SU-DHL-6 (cell line): ENCODE measurements at regions not wholly inside any gene's neighbourhood (a gene's known extent, or its start where the extent isn't known, plus 50 kb on each side); places are given as distances from the start of the nearest gene placed in this dataset.

Source experiments
- EZH2phosphoT487 ChIP-seq: fragments of 200-600 bp; sonication (generic), shearing (Covaris generic); conservative IDR thresholded peaks from 2 replicates; pipeline ENCODE4 v1.6.1; 2018; ENCODE audit warnings: mild to moderate bottlenecking, antibody characterized with exemption, low read length, moderate library complexity, mixed read lengths
- TF ChIP-seq, protein P1 (sequence below): fragments of 200-600 bp; sonication (generic); IDR thresholded peaks from one replicate; pipeline ENCODE4 v1.5.1; 2017; ENCODE audit warnings: antibody characterized with exemption, mild to moderate bottlenecking, low read length, moderate library complexity; ENCODE audit not compliant: insufficient read depth, poor library complexity, severe bottlenecking

DNA sequence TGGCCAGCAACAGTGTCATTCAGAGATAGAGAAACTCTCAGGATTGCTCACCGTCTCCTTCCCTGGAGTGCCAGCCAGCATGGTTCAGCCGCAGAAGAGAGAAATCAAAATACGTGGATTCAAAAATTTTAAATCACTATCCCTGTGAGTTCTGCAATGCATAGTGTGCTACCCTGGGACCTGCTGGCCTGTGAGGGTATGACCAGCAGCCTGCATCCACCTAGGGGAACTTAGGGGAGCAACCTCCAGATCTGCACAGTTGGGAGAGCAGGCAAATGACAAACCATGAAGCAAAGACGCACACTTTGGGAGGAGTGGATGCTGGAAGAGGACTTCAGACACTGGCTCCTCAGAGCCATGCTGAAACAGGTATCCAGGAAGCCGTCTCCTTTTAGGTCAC lies 639.3 kb downstream of the TNS3 start:
- TF ChIP-seq, protein P1, sequence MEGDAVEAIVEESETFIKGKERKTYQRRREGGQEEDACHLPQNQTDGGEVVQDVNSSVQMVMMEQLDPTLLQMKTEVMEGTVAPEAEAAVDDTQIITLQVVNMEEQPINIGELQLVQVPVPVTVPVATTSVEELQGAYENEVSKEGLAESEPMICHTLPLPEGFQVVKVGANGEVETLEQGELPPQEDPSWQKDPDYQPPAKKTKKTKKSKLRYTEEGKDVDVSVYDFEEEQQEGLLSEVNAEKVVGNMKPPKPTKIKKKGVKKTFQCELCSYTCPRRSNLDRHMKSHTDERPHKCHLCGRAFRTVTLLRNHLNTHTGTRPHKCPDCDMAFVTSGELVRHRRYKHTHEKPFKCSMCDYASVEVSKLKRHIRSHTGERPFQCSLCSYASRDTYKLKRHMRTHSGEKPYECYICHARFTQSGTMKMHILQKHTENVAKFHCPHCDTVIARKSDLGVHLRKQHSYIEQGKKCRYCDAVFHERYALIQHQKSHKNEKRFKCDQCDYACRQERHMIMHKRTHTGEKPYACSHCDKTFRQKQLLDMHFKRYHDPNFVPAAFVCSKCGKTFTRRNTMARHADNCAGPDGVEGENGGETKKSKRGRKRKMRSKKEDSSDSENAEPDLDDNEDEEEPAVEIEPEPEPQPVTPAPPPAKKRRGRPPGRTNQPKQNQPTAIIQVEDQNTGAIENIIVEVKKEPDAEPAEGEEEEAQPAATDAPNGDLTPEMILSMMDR = no peak
- no peak for TF ChIP-seq EZH2phosphoT487
